ENCODE measurements at regions not wholly inside any gene's neighbourhood (a gene's known extent, or its start where the extent isn't known, plus 50 kb on each side); places are given as distances from the start of the nearest gene placed in this dataset.

DNA sequence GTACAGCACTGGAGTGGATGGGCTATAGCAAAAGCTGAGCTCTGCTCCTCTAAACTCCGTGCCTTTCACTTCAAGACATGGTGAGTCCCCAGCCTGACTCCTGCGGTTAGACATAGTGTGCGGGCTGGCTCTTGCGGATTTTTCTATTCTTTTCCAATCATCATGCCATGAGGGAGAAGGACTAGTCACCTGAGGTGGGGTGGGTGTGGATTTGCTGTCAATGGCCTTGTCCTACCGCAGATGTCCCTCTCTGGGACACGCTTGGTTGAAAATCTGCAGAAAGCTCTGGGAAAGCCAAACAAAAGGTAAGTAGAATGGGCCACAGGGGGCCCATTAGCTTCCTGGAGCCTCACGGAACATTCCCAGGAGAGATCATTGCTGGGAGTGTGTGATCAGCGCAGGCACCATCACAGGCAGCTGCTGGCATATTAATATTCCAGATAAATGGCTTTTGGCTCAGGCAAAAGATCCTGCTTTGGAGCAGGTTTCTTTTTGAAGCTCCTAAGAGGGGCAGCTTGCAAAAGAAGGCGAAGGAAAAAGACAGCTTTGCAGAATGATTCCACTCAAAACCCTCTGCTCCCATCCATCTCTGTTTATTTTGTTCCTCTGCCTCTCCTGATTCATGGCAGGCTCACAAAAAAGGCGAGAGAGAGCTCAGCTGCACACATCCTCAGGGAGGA is 509.0 kb upstream of the ZMIZ1 start:
- no peak for DNase-seq (ENCODE audit: low read depth in 2 of 2)

GRCh38 chr10:78560341-78560688 is 508.5 kb upstream of the ZMIZ1 start:
- DNase-seq (ENCODE audit: low read depth in 2 of 2) = no peak

DNA sequence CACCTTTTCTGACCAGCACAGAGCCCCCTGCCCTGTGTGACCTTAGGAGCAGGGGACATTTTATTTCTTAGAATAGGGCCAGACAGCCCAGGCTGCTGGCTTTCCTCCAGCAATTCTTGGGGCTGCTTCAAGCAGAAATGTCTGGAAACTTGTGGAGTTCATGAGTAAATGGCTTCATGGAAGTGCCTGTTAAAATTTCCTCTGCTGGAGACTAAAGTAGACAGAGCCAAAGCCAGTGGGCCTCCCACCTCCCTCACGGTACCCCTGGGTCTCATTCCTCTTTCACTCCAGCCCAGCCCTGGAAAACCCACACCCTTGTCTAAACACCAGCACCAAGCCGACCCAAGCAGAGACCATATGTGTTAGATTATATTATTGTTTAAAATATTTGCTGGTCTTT is 505.5 kb upstream of the ZMIZ1 start:
- no peak for DNase-seq (ENCODE audit: low read depth in 2 of 2)

DNA sequence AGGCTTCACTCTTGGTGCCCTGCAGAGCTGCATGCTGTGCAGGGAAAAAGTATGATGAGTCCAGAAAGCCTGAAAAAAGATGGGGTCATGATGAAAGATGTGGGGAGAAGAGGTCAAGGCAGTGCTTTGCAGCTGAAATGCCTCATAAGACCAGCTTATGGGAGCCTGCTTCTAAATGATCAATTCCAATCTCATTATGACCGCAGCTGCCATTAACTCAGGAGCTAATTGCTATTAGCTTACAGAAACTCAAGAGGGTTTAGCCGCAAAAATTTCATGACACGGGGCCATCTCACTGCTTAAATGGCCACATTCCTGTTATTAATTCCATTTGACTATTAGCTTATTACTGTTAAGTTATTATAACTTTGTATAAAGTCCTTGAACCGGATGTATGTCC is 502.9 kb upstream of the ZMIZ1 start:
- no peak for DNase-seq (ENCODE audit: low read depth in 2 of 2)

GRCh38 chr10:78566284-78567111 is 502.3 kb upstream of the ZMIZ1 start:
- peak; percentile 63 to 65 for DNase-seq (ENCODE audit: low read depth in 2 of 2)

- no peak for DNase-seq (ENCODE audit: low read depth in 2 of 2)
Measured at GRCh38 chr10:78567680-78568455, 500.9 kb upstream of the ZMIZ1 start.

GRCh38 chr10:78568620-78569019 is 500.1 kb upstream of the ZMIZ1 start:
- no peak for DNase-seq (ENCODE audit: low read depth in 2 of 2)

GRCh38 chr10:78570633-78571235 is 498.0 kb upstream of the ZMIZ1 start:
- DNase-seq (ENCODE audit: low read depth in 2 of 2) = no peak

- no peak for DNase-seq (ENCODE audit: low read depth in 2 of 2)
Measured at GRCh38 chr10:78571286-78571685, 497.5 kb upstream of the ZMIZ1 start.

DNA sequence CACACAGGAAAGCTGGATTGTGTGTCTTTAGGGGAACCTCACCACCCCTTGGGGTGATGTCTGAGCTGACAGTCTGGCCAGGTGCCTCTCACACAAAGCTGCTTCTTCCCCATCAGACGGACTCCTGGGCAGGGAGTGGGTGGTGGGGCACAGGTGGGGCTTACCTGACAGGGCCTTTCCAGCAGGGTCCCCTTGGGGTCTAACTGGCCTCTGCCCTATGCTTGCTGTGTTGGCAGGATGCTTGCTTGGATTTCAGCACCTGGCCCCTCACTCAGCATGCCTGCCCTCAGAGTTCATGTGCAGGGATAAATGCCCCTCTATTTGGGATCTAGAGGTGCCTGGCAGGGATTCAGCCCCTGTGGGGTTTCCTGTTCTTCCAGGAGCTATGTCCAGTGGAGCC is 496.9 kb upstream of the ZMIZ1 start:
- no peak for DNase-seq (ENCODE audit: low read depth in 2 of 2)

GRCh38 chr10:78572565-78572964 is 496.2 kb upstream of the ZMIZ1 start:
- DNase-seq (ENCODE audit: low read depth in 2 of 2) = no peak

- no peak for DNase-seq (ENCODE audit: low read depth in 2 of 2)
Measured at GRCh38 chr10:78574547-78574946, 494.2 kb upstream of the ZMIZ1 start.

- DNase-seq (ENCODE audit: low read depth in 2 of 2) = no peak
Measured at GRCh38 chr10:78575400-78575799, 493.4 kb upstream of the ZMIZ1 start.

- DNase-seq (ENCODE audit: low read depth in 2 of 2) = no peak
Measured at GRCh38 chr10:78576276-78576675, 492.5 kb upstream of the ZMIZ1 start.

- no peak for DNase-seq (ENCODE audit: low read depth in 2 of 2)
Measured at GRCh38 chr10:78577712-78578111, 491.1 kb upstream of the ZMIZ1 start.

DNA sequence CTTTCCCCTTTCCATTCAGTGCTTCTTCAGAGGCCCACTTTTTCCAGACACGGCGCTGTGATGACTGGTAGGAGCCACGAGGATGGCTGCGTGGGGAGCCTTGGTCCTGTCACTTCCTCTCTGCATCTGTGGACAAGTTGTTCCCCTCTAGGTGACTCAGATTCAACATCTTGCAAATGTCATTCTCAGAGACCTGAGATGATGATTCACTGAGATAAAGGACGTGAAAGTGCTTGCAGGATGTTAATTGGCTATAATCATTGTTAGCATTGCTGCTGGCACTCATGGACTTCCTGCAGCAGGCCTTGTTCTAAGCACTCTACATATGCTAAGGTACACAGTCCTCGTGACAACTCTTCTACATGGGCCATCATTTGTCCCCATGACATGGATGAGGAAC is 489.8 kb upstream of the ZMIZ1 start:
- no peak for DNase-seq (ENCODE audit: low read depth in 2 of 2)

- DNase-seq (ENCODE audit: low read depth in 2 of 2) = no peak
Measured at GRCh38 chr10:78579576-78579975, 489.2 kb upstream of the ZMIZ1 start.

GRCh38 chr10:78579995-78580394 is 488.8 kb upstream of the ZMIZ1 start:
- no peak for DNase-seq (ENCODE audit: low read depth in 2 of 2)

DNA sequence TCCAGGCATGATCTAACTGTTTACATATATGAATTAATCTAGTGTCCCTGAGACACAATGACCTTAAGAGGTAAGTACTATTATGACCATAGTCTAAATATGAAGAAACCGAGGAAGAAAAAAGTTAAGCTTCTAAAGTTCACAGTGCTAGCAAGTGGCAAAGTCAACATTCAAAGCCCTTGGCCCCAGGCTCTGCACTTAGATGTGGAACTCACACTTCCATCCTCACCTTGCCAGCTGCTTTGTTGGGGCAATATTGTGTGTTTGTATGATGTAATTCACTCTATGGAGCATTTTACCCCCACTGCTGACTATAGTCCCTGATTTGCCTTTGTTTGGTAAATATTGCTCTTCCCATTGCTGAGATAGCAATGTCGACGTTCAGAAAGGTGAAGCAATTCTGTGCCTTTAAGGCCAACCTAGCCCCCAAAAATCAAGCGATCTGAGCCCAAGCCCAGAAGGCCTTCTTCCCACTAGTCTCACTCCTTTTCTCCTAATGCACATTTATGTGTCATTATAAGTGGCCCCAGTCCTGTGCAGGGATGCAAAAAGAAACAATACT is 487.6 kb upstream of the ZMIZ1 start:
- no peak for DNase-seq (ENCODE audit: low read depth in 2 of 2)

DNA sequence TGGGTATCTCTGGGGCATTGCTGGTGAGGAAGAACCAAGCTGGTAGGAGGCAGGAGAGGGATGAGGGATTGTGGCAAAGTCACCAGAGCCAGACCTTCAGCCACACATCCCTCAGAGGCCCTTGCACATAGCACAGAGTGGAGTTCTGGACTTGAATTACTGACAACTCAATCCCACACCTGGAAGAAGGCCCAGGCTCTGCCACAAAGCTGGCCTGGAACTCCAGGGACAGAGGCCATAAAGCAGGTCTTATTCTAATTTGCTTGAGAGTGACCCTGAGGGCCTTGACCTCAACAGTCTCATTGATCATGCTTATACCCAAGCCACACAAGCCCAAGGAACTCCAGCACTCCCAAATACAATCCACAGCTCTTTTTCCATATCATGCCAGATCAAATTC is 486.2 kb upstream of the ZMIZ1 start:
- no peak for DNase-seq (ENCODE audit: low read depth in 2 of 2)

DNA sequence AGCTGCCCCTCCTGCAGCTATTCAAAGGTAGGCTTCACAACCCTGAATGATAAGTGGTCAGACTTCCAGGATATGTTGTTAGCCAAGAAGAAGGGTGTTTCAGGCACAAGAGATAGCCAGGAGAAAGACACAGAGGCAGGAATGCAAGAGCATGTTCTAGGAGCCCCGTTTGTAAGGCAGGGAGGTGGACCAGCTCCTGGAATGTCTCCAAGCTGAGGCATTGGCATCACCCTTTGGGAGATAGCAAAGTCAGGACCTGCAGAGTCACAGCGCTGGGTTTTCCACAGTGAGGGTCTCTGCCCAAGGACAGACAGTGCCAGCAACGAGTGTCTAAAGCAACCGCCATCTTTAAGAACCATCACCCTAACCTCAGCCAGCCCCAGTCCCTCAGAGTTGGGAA is 484.5 kb upstream of the ZMIZ1 start:
- DNase-seq (ENCODE audit: low read depth in 2 of 2) = no peak

- no peak for DNase-seq (ENCODE audit: low read depth in 2 of 2)
Measured at GRCh38 chr10:78584681-78585080, 484.1 kb upstream of the ZMIZ1 start.

Measured in fibroblast of skin of left quadriceps (primary cell).